ENCODE measurements at regions not wholly inside any gene's neighbourhood (a gene's known extent, or its start where the extent isn't known, plus 50 kb on each side); places are given as distances from the start of the nearest gene placed in this dataset.

GRCh38 chr4:84432713-84433112 is 66.4 kb downstream of the NKX6-1 start:
- no peak overlapping the region for H3K56ac ChIP-seq (ENCODE audit: extremely low read depth, insufficient read depth, low read length)
- H3K27ac ChIP-seq (ENCODE audit: insufficient read depth, low read length), result no peak overlapping the region
- H3K14ac ChIP-seq (replicated peaks; ENCODE audit: low read depth, low read length), result no peak overlapping the region
- no peak overlapping the region for H2AK5ac ChIP-seq (ENCODE audit: low read depth, low read length)
- H4K20me1 ChIP-seq (ENCODE audit: insufficient read depth, low read length), result no peaks in the 10 kb centered on the region
- H2AK9ac ChIP-seq (replicated peaks; ENCODE audit: low read depth, low read length, poor library complexity), result no peak overlapping the region
- H2BK5ac ChIP-seq (ENCODE audit: low read depth, low read length, poor library complexity, severe bottlenecking), result no peak overlapping the region
- H2AFZ ChIP-seq (replicated peaks; ENCODE audit: low read length, poor library complexity), result no peak overlapping the region
- ChIA-PET POLR2A (ENCODE audit: unreplicated experiment) (no interaction called here), CTCF (no interaction called here)
- DNase-seq (no peak), ATAC-seq (ENCODE audit: low read depth) (no peak)
- dilution Hi-C loops (cut with HindIII; ENCODE audit: low sequenced_read_pairs, unreplicated experiment), result no loop called here
- in situ Hi-C loops (cut with MboI; ENCODE audit: low sequenced_read_pairs), result no loop called here
- no peak overlapping the region for H2BK15ac ChIP-seq (ENCODE audit: low read depth, low read length)
- no peak overlapping the region for H4K8ac ChIP-seq (ENCODE audit: low read depth in 2 of 2, low read length in 2 of 2)
- H3K4me1 ChIP-seq (ENCODE audit: control insufficient read depth, insufficient read depth, low read length), result no peaks in the 10 kb centered on the region
- BruUV-seq (replicated peaks), result no TSS peak
- no peaks in the 10 kb centered on the region for H3K9me3 ChIP-seq (ENCODE audit: control insufficient read depth, insufficient read depth, low read length)
- H3K9ac ChIP-seq (ENCODE audit: low read depth, low read length), result no peak overlapping the region
- no peak overlapping the region for H3K4me3 ChIP-seq (ENCODE audit: insufficient read depth, low read depth, low read length)
- no peaks in the 10 kb centered on the region for H3K27me3 ChIP-seq (ENCODE audit: control insufficient read depth, insufficient read depth, low read length)
- no peak overlapping the region for H3K4ac ChIP-seq (ENCODE audit: low read depth, low read length)
- no peaks in the 10 kb centered on the region for H3K36me3 ChIP-seq (ENCODE audit: control insufficient read depth, insufficient read depth, low read length)
- no peak overlapping the region for H3K23ac ChIP-seq (ENCODE audit: low read depth, low read length)
- H3K9me1 ChIP-seq (ENCODE audit: insufficient read depth, low read length), result no peaks in the 10 kb centered on the region
- H3K4me2 ChIP-seq (ENCODE audit: low read depth, low read length), result no peak overlapping the region
- intact Hi-C loops (cut with micrococcal nuclease), result no loop called here
- H3K18ac ChIP-seq (ENCODE audit: low read depth, low read length), result no peak overlapping the region
- no peaks in the 10 kb centered on the region for H3K79me1 ChIP-seq (ENCODE audit: low read depth in 1 of 2, low read length in 2 of 2)
- no peak overlapping the region for H4K5ac ChIP-seq (ENCODE audit: low read depth, low read length)
- H4K91ac ChIP-seq (ENCODE audit: insufficient read depth, low read depth, low read length), result no peak overlapping the region
- no peak overlapping the region for H2BK20ac ChIP-seq (ENCODE audit: low read depth, low read length)
- no peak overlapping the region for H2BK120ac ChIP-seq (ENCODE audit: low read depth, low read length)
- TF ChIP-seq CEBPB (IDR thresholded peaks at IDR 0.05; ENCODE audit: low read depth, low read length) (no peak), RCOR1 (IDR thresholded peaks at IDR 0.05; ENCODE audit: insufficient replicate concordance, low read length) (no peak), RAD21 (IDR thresholded peaks at IDR 0.05; ENCODE audit: low read length) (no peak), SMC3 (IDR thresholded peaks at IDR 0.05; ENCODE audit: low read depth, low read length) (no peak), POLR2A (IDR thresholded peaks at IDR 0.05; ENCODE audit: low read depth, low read length) (no peak), NFE2L2 (IDR thresholded peaks at IDR 0.05; ENCODE audit: low read depth, low read length) (no peak)
- TF ChIP-seq, protein P1, sequence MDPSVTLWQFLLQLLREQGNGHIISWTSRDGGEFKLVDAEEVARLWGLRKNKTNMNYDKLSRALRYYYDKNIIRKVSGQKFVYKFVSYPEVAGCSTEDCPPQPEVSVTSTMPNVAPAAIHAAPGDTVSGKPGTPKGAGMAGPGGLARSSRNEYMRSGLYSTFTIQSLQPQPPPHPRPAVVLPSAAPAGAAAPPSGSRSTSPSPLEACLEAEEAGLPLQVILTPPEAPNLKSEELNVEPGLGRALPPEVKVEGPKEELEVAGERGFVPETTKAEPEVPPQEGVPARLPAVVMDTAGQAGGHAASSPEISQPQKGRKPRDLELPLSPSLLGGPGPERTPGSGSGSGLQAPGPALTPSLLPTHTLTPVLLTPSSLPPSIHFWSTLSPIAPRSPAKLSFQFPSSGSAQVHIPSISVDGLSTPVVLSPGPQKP (IDR thresholded peaks at IDR 0.05; ENCODE audit: borderline replicate concordance, low read depth, low read length), result no peak

All from IMR-90 (cell line).